ENCODE measurements at regions not wholly inside any gene's neighbourhood (a gene's known extent, or its start where the extent isn't known, plus 50 kb on each side); places are given as distances from the start of the nearest gene placed in this dataset.

- Histone ChIP-seq H3K9ac (ENCODE audit: low read depth in 1 of 2, low read length in 2 of 2) (no peak overlapping the region), H3K27ac (ENCODE audit: low read depth in 1 of 2, low read length in 2 of 2) (no peak overlapping the region), H3K36me3 (ENCODE audit: control insufficient read depth in 4 of 4, insufficient read depth in 3 of 4, low read depth in 1 of 4, low read length in 3 of 4) (no peaks in the 10 kb centered on the region), H3K27me3 (ENCODE audit: control insufficient read depth in 4 of 4, insufficient read depth in 4 of 4, low read length in 3 of 4) (no peaks in the 10 kb centered on the region), H3K9me3 (ENCODE audit: control insufficient read depth in 4 of 4, low read length in 3 of 4) (no peaks in the 10 kb centered on the region), H3K4me3 (ENCODE audit: low read depth in 1 of 3, low read length in 3 of 3) (no peak overlapping the region), H3K4me1 (ENCODE audit: control insufficient read depth in 4 of 4, insufficient read depth in 4 of 4, low read length in 3 of 4) (no peaks in the 10 kb centered on the region)
- 91% methylated on average over 10 of the region's 10 CpGs for WGBS
- DNase-seq (ENCODE audit: low spot score), result no peak
- TF ChIP-seq CTCF (IDR thresholded peaks at IDR 0.05; ENCODE audit: low read depth, low read length, missing input control) (no peak), YY1 (IDR thresholded peaks at IDR 0.05) (no peak), FOXA2 (IDR thresholded peaks at IDR 0.05) (no peak), HNF4A (conservative IDR thresholded peaks at IDR 0.05) (no peak), GABPA (IDR thresholded peaks at IDR 0.05 in 1 of 2, conservative IDR thresholded peaks at IDR 0.05 in 1 of 2) (no peak), NR2F2 (IDR thresholded peaks at IDR 0.05) (no peak), SP1 (IDR thresholded peaks at IDR 0.05) (no peak), FOXA1 (IDR thresholded peaks at IDR 0.05) (no peak), RXRA (IDR thresholded peaks at IDR 0.05) (no peak), ATF3 (IDR thresholded peaks at IDR 0.05) (no peak), EGR1 (IDR thresholded peaks at IDR 0.05; ENCODE audit: low read depth in 2 of 2) (no peak), ZBTB33 (IDR thresholded peaks at IDR 0.05) (no peak), REST (IDR thresholded peaks at IDR 0.05) (no peak), JUND (IDR thresholded peaks at IDR 0.05) (no peak), HNF4G (IDR thresholded peaks at IDR 0.05) (no peak), RAD21 (IDR thresholded peaks at IDR 0.05) (no peak)
Observed at GRCh38 chr1:232694475-232694874, 64.5 kb upstream of the SIPA1L2 start.

All from liver (tissue), 8 donors.